ENCODE measurements at regions not wholly inside any gene's neighbourhood (a gene's known extent, or its start where the extent isn't known, plus 50 kb on each side); places are given as distances from the start of the nearest gene placed in this dataset.

DNA sequence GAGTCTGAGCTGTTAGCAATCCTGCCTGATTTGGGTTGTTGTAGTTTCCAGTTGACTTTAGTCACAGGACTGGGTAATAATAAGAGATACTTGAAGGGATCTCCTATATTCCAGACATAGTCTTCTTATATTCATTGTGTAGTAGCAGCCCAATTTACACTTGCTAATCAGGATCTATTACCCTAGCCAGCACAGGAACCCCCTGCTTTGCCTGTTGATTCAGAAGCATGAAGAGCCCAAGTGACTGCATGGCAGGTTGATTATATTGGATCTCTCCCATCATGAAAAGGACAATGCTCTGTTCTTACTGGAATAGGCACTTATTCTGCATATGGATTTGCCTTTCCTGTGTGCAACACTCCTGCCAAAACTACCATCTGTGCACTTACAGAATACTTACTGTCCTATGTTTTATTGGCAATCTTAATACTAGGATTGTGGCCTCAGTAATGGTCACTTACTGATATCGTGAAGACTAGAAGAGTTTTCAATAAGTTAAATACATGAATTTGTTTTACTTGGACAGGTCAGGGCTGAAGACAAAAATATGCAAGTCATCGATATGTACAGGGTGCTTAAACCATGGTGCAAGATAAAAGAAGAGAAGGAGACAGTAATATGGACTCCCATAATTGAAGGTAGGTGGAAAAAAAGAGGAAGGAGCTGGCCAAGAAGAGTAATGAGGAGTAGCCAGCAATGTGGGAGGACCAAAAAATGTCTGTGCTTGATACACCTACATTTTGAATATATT, 304.1 kb downstream of the MCTP2 start:
- TF ChIP-seq POLR2AphosphoS5 (IDR thresholded peaks at IDR 0.05; ENCODE audit: low read depth, low read length), result no peak
- no peak for TF ChIP-seq SIN3A (IDR thresholded peaks at IDR 0.05; ENCODE audit: borderline replicate concordance, insufficient read depth, low read length)
- no peak for TF ChIP-seq FOXP2 (optimal IDR thresholded peaks at IDR 0.05; ENCODE audit: borderline replicate concordance, extremely low read depth, extremely low read length, insufficient read depth)
- no peak for TF ChIP-seq TAF1 (IDR thresholded peaks at IDR 0.05; ENCODE audit: borderline replicate concordance, insufficient read depth, low read length)
- TF ChIP-seq, protein P1, sequence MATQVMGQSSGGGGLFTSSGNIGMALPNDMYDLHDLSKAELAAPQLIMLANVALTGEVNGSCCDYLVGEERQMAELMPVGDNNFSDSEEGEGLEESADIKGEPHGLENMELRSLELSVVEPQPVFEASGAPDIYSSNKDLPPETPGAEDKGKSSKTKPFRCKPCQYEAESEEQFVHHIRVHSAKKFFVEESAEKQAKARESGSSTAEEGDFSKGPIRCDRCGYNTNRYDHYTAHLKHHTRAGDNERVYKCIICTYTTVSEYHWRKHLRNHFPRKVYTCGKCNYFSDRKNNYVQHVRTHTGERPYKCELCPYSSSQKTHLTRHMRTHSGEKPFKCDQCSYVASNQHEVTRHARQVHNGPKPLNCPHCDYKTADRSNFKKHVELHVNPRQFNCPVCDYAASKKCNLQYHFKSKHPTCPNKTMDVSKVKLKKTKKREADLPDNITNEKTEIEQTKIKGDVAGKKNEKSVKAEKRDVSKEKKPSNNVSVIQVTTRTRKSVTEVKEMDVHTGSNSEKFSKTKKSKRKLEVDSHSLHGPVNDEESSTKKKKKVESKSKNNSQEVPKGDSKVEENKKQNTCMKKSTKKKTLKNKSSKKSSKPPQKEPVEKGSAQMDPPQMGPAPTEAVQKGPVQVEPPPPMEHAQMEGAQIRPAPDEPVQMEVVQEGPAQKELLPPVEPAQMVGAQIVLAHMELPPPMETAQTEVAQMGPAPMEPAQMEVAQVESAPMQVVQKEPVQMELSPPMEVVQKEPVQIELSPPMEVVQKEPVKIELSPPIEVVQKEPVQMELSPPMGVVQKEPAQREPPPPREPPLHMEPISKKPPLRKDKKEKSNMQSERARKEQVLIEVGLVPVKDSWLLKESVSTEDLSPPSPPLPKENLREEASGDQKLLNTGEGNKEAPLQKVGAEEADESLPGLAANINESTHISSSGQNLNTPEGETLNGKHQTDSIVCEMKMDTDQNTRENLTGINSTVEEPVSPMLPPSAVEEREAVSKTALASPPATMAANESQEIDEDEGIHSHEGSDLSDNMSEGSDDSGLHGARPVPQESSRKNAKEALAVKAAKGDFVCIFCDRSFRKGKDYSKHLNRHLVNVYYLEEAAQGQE (IDR thresholded peaks at IDR 0.05; ENCODE audit: insufficient read depth in 1 of 2, low read depth in 2 of 2, low read length in 2 of 2), result no peak

DNA sequence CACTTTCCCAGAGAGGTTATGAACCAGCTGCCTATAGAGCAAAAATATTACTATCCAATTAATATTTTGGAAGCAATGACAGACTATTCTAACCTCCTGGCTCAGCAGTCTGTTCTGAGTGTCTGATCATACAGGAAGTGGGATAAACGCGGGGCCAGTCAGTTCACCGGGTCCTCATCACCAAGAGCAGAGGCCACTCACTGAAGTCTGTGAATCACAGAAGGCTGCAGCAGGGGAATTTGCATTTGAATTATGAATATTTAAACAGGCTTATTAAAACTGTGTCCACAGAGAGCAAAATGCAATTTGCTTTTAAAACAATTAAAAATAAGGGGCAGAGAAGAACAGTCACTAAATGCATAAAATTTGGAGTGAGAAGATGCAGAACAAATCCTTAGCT, 305.2 kb downstream of the MCTP2 start:
- no peak for TF ChIP-seq POLR2AphosphoS5 (IDR thresholded peaks at IDR 0.05; ENCODE audit: low read depth, low read length)
- no peak for TF ChIP-seq TAF1 (IDR thresholded peaks at IDR 0.05; ENCODE audit: borderline replicate concordance, insufficient read depth, low read length)
- TF ChIP-seq, protein P1 (IDR thresholded peaks at IDR 0.05; ENCODE audit: insufficient read depth in 1 of 2, low read depth in 2 of 2, low read length in 2 of 2), result no peak
- TF ChIP-seq SIN3A (IDR thresholded peaks at IDR 0.05; ENCODE audit: borderline replicate concordance, insufficient read depth, low read length), result no peak
- no peak for TF ChIP-seq FOXP2 (optimal IDR thresholded peaks at IDR 0.05; ENCODE audit: borderline replicate concordance, extremely low read depth, extremely low read length, insufficient read depth)

DNA sequence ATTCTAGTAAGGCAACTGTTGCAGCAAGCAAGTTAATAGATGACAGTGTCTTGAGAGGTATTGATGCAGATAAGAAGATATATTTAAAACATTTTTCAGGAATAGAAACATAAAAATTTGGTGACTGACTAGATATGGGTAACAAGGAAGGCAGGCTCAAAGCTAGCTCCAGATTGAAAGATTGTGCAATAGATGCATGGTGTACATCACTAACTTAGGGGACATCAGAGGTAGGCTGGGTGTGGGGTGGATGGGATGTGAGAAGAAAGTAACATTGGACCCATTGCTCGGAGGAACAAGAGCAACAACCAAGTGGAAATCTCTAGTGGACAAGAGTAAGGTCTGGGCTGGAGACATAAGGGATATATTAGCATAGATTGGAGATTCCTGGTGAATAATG, 306.9 kb downstream of the MCTP2 start:
- TF ChIP-seq SIN3A (IDR thresholded peaks at IDR 0.05; ENCODE audit: borderline replicate concordance, insufficient read depth, low read length) (no peak), FOXP2 (optimal IDR thresholded peaks at IDR 0.05; ENCODE audit: borderline replicate concordance, extremely low read depth, extremely low read length, insufficient read depth) (no peak), POLR2AphosphoS5 (IDR thresholded peaks at IDR 0.05; ENCODE audit: low read depth, low read length) (no peak), TAF1 (IDR thresholded peaks at IDR 0.05; ENCODE audit: borderline replicate concordance, insufficient read depth, low read length) (no peak)
- TF ChIP-seq, protein P1 (IDR thresholded peaks at IDR 0.05; ENCODE audit: insufficient read depth in 1 of 2, low read depth in 2 of 2, low read length in 2 of 2), result no peak

DNA sequence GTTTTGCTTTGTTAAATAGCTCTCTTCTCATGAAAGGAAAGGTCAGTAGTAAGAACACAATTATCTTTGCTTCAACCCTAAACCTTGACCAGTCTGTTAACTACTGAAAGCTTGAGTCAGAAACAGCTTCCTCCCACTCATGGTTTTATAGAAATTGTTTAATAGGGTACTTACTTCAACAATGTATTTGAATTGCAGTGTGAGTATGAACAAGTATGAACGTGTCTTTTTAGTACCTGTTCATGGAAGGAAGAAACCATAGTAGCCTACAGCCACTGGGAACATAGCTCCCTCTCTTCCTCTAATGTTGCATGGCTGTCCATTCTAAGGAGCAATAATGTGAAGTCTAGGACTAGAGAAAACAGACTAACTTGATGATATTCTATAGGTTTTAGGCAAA, 311.0 kb downstream of the MCTP2 start:
- TF ChIP-seq TAF1 (IDR thresholded peaks at IDR 0.05; ENCODE audit: borderline replicate concordance, insufficient read depth, low read length), result no peak
- no peak for TF ChIP-seq FOXP2 (optimal IDR thresholded peaks at IDR 0.05; ENCODE audit: borderline replicate concordance, extremely low read depth, extremely low read length, insufficient read depth)
- TF ChIP-seq, protein P1 (IDR thresholded peaks at IDR 0.05; ENCODE audit: insufficient read depth in 1 of 2, low read depth in 2 of 2, low read length in 2 of 2), result no peak
- no peak for TF ChIP-seq POLR2AphosphoS5 (IDR thresholded peaks at IDR 0.05; ENCODE audit: low read depth, low read length)
- no peak for TF ChIP-seq SIN3A (IDR thresholded peaks at IDR 0.05; ENCODE audit: borderline replicate concordance, insufficient read depth, low read length)

Measured in PFSK-1 (cell line).